ENCODE measurements at regions not wholly inside any gene's neighbourhood (a gene's known extent, or its start where the extent isn't known, plus 50 kb on each side); places are given as distances from the start of the nearest gene placed in this dataset.

GRCh38 chr21:32930673-32931072, 95.1 kb upstream of the OLIG2 start:
- TF ChIP-seq POLR2A (IDR thresholded peaks at IDR 0.05): no peak
- no peak for TF ChIP-seq CTCF (IDR thresholded peaks at IDR 0.05)
- TF ChIP-seq EP300 (IDR thresholded peaks at IDR 0.05): no peak
